HG03457 (cell line): ENCODE measurements at regions not wholly inside any gene's neighbourhood (a gene's known extent, or its start where the extent isn't known, plus 50 kb on each side); places are given as distances from the start of the nearest gene placed in this dataset.

Source experiments
- ATAC-seq: cut with Tn5 transposase; IDR thresholded peaks from one replicate; pipeline ENCODE4 v1.9.1; 2021; ENCODE audit warnings: moderate number of reproducible peaks; ENCODE audit not compliant: unreplicated experiment

DNA sequence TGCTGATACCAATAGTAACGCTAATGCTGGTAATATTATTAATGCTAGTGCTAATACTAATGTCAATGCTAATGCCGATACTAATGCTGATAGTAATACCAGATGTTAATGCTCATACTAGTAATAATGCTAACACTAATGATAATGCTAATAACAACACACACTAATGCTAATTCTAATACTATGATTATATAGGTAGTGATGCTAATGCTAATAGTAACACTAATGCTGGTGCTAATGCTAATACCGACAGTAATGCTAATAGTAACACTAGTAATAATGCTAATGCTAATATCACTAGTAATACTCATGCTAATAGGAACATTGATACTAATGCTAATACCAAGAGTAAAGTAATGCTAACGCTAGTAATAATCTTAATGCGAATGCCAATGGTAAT, 406.4 kb upstream of the RNF32 start:
- no peak for ATAC-seq

DNA sequence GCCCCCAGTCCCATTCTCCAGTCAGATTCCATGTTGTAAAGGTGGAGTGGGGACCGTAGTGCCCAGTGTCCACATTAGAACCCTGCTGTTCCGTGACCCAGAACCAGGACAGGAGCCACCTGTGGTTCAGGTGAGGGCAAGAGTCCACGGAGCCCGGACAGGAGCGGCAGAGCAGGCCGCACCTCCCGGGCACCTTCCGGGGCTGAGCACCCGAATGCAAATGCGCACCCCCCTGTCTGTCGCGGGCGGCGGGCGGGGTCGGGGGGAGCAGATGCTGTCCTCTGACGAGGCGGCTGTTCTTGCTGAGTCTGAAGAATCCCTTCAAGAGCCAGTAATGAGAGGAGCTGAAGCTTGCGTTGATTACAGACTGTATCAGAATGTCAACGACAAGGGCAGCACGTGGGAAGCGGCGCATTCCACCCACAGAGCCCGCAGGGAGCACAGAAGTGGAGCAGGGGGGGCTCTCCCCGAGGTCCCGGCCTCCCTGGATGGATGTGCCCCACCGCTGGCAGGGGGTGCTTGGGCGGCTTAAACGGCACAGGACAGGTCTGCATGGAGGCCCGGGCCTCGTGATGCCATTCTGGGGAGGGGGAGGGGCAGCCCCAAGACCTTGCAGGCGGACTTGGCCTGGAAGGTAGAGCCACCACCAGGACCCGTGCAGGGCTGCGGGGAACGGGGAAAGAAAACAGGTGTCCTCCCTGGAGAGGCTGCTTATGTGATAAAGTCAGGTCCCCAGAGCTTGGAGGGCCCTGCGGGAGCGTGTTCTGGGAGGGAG, 407.5 kb upstream of the RNF32 start:
- ATAC-seq, result no peak

DNA sequence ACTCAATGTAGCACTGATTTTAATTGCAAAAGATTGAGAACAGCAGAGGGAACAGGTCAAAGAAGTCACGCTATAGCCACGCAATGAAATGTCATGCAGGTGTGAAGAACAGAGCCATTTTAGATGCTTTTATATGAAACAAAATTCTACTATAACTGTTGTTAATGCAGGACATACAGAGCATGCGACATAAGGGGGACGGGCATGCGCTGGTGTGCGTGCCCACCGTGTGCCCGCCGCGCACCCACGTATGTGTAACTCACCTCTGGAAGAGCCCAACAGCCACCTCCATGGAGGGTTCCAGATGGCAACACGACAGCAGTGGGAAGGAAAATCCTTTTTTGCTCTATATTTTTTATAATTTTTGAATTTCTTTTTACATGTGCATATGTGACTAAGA, 410.0 kb upstream of the RNF32 start:
- no peak for ATAC-seq

DNA sequence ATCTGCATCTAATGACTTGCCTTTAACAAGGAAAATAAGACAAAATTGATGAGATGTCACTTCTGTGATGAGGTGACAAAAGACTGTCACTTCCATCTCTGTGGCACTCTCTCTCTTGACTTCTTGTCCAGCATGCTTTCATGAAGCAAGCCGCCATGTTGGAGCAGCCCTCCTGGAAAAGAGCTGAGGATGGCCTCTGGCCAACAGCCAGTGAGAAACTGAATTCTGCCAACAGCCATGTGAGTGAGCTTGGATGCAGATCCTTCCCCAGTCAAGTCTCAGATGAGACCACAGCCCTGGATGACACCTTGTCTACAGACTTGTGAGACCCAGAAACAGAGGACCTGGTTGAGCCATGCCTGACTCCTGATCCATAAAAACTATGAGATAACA, 412.6 kb upstream of the SHH start:
- no peak for ATAC-seq

DNA sequence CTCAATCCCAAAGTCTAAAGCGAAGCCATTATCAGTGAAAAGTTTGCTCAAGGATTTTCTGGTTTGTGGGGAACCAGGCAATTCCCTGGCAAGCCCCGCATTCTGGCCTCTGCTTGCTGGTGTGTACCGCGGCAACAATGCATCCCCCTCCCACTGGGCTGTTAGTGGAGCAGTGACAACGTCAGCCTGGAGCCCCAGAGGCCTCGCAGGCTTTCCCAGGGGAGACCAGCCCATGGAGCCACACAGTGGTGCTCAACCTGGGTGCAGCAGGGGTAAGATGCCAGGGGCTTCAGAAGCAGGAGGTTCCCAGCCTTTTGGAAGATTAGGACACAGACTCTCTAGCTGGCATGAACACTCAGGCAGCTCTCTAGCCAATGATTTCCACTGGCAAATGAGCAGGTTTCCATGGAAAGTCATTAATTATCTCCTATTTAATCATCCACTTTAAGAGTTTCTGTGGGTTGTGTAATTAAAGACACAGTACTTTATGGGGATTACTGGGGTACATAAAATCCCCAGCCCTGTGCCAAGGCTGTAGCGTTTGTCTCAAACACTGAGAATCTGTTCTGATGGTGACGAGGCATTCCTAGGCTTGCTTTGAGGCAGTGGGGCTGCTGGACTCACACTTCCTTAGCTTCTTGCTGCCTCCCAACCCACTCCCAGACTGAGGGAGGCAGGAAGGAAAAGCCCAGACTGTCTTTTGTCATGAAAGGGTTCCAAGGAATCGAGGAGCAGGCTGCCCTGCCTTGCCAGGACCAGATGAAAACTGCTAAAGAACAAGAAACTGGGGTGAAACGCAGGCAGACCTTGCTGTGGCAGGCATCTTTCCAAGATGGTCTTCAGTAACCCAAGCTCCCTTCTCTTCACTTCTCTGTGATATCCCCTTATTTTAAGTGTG, 411.9 kb upstream of the SHH start:
- no peak for ATAC-seq

DNA sequence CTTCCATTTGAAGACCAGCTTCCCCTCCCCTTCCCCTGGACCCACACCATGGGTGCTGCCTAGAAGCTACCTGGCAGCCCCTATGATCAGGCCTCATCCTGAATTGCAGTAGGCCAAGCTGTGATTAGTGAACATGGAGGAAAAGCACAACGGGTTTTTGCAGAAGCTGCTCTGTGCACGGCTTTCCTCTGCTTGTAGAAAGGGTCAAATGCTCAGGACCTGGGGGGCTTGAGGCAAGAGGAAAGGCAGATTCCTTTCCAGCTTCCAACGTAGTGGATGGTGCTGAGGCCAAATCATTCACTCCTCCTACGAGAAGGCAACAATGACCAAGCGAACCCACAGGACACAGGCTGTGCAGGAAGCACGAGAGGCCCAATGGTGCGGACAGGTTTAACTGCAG, 410.3 kb upstream of the SHH start:
- no peak for ATAC-seq

DNA sequence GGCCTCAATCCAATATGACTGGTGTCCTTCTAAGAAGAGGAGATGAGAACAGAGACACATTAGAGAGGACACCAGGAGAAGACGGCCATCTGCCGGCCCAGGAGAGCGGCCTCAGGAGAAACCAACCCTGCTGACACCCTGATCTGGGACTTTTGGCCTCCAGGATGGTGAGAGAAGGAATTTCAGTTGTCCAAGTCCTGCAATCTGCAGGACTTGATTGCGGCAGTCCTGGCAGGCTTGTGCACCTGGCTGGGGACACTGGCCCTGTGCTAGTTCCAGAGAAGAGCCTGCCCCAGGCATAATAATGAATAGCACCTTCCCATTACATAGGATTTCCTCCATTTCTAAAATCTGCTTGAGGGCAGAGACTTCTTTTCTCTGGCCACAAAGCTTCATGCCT, 409.9 kb upstream of the SHH start:
- no peak for ATAC-seq

DNA sequence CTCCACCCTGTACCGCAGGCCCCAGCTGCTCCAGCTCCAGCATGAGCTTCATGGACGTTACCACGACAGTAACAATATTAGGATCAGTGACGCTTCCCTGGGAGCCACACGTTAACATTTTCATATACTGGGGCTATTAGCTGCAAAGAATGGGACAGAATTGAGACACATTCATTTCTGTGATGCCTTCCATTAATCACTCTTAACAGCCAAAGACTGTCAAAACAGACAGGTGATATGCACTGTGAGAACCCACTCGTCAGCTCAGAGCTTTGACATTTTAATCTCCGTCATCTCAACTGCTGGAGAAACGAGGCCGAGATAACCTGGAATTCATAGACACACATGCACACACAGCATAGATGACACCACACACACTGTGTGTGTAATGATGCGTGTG, 408.4 kb upstream of the SHH start:
- ATAC-seq, result no peak

DNA sequence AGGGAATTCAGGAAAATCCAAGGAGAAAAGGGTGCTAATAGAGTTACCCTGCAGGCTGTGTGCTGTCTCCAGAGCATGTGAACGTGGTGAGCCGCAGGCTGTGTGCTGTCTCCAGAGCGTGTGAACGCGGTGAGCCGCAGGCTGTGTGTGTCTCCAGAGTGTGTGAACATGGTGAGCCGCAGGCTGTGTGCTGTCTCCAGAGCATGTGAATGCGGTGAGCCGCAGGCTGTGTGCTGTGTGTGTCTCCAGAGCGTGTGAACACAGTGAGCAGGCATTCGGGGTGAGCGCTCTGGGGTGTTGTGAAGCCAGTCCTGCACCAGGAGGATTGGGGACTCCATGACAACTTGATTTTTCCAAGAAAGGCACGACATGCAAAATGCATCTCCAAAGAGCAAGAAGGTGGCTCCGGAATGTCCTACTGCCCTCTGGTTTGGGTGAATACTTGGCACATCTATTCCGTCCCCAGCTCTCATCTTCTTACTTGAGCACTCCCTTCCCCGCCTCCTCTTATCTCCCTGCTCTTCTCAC, 407.9 kb upstream of the SHH start:
- no peak for ATAC-seq

DNA sequence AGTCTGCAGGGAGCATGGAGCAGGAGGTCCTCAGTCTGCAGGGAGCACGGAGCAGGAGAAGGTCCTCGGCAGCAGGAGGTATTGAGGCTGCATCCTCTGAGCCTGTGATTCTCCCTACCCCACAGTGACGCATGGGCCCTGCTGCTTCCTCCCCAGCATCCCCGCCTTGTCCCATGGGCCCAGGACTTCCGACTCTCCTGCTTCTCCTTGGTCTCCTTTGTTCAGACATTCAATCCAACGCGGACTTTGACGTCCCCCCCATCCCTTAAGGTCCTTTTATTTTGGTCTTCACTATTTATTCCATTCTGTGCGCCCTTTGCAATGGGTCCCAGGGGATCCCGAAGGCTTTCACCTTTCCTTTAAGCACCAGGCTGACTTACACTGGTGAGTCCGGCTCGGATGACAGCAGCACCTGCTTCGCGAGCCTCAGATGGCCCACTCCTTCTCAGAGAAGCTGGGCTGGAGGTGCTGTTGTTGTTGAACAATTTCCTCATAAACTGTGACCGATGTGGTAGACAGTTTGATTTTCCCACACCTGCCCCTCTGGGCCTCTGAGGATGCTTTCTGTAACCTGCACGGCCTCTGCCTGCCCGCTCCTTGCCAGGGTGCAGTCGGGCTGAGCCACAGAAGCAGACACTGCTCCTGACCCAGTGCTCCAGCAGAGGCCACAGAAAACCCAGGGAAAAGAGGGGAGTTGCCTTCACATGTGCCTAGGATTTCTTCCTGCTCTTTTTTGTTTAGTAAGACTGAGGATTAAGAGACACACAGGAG, 407.2 kb upstream of the SHH start:
- no peak for ATAC-seq

DNA sequence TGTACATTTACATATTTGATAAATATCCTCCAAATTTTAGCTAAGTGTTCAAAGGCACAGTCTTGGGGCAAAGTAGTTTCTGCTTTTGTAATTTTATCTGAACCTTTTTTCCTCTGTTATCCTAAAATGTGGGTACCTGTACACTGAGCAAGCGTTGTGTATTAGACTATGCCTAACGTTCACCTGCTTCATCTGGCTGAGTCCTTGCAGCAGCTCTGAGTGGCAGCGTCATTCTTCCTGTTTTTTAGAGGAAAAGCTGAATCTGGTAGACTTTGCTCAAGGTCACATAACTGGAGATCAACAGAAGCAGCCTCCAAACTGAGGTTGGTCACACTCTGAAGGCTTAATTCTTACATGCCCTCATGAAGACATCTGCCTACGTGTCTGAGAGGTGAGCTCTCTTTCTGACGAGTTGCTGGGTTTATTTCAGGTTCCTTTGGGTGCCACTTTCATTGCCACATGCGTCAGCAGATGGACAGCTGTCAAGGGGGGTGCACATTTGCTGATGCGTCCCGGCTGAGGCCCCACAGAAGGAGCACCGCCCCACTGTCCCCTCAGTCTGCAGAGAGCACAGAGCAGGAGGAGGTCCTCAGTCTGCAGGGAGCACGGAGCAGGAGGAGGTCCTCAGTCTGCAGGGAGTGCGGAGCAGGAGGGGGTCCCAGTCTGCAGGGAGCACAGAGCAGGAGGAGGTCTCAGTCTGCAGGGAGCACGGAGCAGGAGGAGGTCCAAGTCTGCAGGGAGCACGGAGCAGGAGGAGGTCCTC, 406.5 kb upstream of the SHH start:
- ATAC-seq, result no peak

DNA sequence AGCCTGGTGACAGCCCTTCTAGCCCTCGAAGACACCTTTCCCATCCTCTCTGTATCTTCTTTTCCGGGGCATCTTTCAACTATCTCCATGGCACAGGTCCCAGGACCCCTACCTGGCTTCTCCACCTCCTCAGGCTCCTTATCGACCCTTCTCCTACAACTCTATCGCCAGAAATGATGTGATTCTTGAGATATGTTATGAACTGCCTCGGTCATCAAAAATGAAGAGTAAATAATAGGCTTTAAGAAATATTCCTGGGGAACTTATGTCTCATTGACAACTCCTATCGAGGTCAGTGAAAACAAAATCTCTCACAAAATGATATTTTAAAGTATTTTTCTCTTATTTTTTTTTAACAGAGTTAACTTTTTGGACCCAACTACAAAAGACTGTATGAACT, 405.5 kb upstream of the SHH start:
- ATAC-seq, result no peak

DNA sequence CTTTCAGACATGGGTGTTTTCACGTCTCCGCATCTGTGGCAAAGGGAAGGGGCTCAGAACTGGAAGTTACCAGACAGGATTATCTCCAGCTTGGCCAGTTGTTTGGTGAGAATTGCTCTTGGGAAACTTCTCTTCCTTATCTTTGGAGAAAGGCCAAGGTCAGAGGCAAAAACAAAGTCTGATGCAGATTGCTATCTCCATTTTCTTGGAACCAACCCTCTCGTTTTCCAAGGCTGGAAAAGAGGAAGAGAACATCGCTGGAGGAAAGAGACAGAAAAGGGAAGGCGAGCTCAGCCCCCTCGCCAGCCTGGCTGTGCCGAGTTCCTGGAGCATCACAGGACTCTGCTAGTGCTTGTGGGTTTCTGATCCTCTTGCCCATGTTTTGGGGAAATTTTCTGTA, 396.8 kb upstream of the SHH start:
- ATAC-seq, result no peak

DNA sequence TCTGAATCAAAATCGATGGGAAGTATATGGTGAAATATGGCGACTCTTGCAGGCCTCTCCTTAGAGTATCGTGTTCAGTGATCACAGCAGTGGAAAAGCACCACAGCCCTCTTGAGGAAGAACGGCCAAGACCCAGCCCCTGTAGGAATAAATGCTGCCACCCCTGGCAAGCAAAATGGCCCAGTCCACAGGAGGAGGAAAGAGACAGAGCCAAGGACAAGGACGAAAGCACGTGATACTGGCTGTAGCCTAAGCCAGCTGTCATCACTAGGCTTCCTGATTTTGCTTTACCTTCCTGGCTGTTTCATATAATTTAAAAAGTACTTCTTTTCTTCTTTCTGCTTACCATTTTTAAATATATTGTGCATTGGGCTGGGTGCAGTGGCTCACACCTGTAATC, 395.0 kb upstream of the SHH start:
- no peak for ATAC-seq

DNA sequence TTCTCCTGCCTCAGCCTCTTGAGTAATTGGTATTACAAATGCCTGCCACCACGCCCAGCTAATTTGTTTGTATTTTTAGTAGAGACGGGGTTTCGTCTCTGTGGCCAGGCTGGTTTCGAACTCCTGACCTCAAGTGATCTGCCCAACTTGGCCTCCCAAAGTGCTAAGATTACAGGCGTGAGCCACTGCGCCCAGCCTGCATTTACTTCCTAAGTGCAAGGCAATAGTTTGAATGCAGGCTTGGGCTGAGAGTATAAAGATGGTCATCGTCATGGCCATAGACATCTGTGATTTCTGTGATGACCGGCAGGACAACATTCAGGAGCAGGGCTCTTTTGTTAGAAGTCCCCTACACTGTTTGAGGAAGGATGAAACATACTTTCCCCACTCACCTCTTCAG, 393.9 kb upstream of the SHH start:
- no peak for ATAC-seq

DNA sequence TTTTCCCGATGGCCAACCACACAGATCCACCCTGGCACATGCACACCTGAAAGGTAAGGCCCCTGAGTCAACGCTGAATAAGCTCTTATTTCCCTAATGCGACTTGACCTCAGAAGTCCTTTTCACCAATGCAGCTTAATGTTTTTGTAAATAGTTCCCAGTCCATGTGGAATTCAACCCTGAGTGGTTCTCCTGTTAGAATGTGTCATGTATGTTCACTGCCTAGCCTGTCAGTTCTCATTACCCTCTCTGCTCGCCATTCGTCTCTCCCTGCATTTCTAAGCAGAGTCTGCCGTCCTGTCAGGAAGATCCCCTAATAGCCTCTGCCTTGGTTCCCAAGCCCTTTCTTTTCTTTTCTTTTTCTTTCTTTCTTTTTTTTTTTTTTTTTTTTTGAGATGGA, 392.6 kb upstream of the SHH start:
- no peak for ATAC-seq

DNA sequence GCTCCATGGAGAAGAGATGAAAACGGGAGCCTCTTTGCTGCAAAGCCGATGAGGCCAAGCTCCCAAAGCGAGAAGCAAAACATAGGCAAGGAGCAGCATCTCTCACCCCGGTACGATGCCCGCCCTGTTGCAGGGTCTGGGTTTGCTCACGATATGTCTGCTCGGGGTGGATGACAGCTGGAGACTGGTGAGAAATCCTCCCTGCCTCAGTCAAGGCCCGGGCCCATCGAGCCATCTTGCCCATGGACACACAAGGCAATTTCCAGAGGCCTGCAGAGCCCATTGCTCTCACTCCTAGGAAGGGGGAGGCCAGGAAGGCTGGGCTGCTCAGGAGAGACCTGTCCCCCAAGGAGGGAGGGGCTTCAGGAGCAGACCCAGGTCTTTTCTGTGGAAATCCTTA, 391.7 kb upstream of the SHH start:
- ATAC-seq, result no peak

DNA sequence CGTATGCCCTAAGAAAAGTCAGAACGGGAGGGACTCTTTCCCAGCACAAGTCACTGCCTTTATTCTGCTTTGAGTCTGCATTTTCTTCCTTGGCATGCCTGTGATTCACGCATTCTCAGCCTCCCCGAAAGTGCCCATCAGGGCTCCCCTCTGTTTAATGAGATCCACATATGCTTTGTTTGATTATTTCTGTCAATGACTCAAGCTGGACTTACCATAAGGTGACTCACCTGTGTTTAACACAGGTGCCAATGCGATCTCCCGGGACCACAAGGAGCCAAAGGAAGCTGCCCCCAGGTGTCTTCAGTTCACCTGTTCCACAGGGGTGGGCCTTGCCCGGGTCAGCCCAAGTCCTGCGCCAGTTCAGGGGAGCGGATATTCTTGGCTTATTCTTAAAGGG, 386.0 kb upstream of the SHH start:
- ATAC-seq, result no peak

DNA sequence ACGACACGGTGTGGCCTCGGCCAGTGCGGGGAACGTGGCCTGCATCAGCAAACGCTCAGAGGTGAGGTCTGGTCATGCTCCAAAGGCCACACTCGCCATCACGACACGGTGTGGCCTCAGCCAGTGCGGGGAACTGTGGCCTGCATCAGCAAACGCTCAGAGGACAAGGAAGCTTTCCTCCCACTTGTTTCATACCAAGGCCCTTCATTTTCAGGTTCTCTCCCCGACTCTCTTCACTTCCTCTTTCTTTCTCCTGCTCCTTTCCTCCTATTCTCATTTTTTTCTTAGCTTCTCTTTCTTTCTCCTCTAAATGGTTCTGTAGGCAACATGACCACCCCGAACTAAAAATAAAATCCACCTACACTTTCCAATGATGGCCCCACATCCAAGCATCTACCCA, 384.4 kb upstream of the SHH start:
- ATAC-seq, result no peak

DNA sequence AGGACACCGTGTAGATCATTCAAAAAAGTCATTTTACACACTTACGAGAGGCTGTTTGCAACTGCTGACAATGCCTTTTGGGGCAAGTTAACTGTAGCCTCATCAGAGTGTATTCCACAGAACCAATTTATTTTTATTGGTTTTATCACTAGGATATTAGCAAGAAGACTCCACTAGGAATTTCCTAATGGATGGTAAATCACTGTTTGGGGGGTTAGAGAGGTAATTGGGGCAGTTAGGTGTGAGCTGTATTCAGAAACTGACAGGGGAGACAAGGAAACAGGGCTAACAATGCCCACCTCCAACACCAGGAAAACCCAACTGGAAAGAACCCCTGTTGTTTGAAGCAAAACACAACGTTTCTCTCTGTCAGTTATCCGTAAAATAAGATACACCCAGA, 383.0 kb upstream of the SHH start:
- no peak for ATAC-seq

DNA sequence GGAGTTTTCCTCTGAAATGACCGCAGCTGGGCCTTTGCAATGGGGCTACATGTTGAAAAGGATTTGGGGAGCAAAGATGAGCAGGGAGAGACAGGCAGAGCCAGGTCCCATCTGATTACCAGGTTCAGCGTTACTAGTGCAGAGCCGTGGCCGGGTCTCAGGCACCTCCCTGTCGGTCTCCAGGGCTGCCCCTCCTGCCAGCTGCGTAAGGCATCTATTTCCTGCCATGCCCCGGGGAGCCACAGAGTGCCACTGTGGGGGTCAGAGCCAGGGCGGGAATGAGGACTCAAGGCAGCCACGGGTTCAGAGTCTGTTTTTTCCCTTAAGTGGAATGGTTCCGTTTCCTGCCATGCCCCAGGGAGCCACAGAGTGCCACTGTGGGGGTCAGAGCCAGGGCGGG, 382.6 kb upstream of the SHH start:
- ATAC-seq, result no peak
